CD4-positive, alpha-beta T cell treated with Interleukin-2 at 100 ng/mL for 4 hours (primary cell): ENCODE measurements at regions not wholly inside any gene's neighbourhood (a gene's known extent, or its start where the extent isn't known, plus 50 kb on each side); places are given as distances from the start of the nearest gene placed in this dataset.
"Not testable (repeated sequence)": the region's sequence is repeated elsewhere in the genome, so short reads cannot be mapped to it uniquely, and the experiment has no call there.

Experiments used
- DNase-seq: peaks from one replicate; pipeline ENCODE4 v3.0.0-alpha.2; 2020; ENCODE audit warnings: low spot score

DNA sequence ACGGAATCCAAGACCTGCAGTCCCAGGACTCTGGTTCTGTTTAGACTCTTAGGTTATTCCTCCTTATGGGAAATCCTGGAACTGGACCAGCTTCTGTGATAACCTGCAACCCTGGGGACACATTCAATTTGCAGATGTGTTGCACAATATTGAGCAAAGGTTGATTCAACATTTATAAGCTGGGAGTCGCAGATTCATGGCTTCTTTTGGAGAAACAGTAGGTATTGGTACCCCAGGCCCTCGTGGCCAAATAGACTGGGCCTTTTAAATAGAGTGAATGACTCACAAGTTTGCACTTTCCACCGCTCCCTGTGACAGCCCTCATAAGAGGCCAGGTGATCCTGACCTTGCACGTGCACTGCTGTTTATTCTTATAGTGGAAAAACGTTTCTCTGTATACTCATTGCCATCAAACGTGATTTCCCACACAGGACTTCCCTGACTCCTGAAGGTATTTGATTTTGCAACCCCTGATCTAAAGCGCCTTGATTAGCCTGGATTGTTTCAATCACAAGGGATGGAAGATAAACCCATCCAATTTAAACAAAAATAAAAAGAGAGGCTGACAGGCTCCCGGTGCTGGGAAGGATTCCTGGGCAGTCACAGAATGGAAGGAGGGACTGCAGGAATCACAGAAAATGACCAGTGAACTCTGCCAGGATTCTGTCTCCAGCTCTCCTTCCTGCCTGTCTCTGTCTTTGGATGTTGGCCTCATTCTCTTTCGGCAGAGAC lies 98.0 kb downstream of the VCPKMT start:
- no peak for DNase-seq

DNA sequence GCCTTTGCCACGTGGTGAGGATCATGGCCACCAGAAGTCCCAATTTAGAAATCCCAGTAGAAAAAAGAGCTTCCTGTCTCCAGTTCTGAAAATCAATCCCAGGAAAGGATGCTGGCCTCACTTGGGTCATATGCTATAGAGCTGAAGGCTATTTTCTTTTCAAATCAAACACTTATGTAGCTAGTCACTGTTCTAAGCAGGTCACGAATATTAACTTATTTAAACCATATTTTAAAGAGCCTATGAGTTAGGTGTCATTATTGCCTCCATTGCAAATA lies 97.5 kb downstream of the VCPKMT start:
- DNase-seq, result no peak

DNA sequence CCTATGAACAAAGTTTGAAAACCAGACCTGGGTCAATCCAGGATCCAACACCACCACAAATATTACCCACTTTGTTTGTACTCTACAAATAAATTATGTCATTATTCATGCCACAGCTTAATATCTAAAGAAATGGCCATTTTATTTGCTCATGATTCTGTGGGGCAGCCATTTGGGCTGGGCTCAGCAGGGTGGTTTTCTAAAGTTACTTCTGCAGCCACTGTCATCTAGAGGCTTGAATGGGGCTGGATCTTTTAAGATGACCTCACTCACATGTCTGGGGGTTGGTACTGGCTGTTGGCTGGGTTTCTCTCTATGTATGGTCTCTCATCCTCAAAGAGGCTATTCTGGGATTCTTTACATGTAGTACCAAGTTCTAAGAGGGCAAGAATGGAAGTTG lies 96.2 kb downstream of the VCPKMT start:
- DNase-seq, result no peak

DNA sequence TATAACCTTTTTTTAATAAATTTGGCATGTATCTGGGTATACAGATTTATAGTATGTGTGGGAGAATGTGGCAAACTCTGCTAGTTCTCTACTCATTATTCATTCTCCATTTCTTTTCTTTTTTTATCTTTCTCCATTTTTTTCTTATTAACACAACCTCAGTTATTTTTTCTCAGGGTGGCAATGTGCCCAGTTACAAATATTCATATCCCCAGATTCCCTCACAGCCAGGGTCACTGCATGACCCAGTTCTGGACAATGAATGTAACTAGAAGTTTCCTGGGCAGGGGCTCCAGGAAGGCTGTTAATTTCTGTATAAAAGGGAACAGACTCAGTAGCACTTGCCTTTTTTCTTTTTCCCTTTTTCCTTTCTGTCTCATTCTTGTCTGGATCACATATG lies 95.6 kb downstream of the VCPKMT start:
- no peak for DNase-seq

DNA sequence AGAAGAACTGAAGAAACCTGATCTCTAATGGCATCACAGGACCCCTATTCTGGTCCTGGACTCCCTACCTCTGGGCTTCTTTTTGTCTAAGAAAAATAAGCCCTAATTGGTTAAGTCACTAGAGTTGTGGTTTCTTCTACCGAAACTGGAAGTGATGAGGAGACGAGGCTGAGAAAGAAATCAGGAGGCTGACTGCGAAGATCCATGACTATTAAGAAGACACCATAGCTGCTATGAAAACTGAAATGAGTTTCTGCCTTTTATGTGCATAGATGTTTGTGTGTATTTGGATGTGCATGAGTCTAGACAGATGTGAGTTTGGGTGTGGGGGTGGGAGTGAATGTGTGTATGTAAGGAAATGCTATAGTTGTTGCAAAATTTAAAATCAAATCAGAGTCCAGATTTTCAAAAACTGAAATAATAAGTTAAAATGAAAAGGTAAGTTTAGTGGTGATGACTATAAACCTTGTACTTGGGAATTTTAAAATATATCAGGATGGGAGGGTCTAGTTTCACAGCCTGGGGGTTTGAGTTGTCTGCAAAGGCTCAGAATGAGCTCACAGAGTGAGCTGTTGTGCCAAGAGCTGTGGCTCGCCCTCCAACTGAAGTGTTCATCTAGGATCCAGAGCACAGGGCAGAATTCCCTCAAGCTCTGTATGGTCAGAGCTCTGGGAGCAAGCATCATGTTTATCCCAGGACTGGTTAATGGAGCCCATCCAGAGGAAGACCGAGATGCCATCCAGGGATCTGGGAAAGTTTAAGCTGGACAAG lies 94.9 kb downstream of the VCPKMT start:
- DNase-seq, result peak; percentile 32

DNA sequence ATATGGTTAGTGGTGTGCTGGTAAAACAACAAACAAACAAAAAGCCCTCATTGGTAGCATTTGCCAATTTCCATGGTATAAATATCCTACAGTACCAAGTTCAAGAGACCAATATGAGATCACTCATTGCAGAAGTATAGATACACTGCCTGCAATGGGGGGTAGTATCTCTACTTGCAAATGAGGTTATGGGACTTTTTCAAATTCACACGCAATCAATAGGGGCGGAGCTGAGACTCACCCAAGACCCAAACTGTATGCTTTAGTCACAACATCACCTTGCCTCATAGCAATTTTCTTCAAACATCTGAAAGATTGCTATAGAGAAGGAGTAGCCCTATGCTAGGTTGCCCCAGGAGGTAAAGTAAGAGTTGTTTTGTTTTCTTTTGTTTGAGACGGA lies 93.7 kb downstream of the VCPKMT start:
- DNase-seq, result no peak

DNA sequence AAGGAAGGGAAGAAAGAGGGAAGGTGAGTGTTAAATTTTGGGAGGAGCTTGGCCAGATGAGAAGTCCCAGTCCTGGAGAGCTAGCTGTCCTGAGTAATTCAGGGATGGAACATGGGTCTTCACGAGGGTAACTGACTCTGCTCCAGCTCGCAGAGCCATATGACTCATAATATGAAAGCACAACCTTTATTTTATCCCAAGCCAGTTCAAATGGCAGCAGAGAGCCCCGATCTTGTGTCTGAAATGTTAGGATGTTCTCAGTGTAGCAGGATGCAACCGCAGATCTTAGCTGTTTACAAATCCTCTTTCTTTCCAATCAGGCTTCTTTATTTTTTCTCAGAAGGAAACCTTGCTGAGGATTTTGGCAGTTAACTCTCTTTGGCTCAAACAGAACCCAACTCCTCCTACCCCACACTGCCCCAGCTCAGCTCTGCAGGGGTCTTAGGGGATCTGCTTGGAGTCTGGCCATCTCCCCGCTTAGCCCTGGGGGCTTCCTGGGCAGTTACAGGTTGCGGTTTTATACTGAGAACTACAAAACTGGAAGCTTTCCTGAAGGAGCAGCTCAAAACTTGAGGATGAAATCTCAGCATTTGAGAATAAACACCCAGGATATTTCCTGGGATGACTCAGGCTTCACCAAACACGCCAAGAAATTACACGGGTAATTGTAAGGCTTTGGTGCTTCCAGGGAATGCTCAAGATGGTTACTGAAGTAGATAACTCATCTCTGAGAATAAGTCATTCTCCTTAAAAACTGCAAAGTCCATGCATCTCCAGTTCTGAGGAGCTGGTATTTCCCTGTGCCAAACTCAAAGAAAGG lies 92.5 kb downstream of the VCPKMT start:
- DNase-seq, result no peak

DNA sequence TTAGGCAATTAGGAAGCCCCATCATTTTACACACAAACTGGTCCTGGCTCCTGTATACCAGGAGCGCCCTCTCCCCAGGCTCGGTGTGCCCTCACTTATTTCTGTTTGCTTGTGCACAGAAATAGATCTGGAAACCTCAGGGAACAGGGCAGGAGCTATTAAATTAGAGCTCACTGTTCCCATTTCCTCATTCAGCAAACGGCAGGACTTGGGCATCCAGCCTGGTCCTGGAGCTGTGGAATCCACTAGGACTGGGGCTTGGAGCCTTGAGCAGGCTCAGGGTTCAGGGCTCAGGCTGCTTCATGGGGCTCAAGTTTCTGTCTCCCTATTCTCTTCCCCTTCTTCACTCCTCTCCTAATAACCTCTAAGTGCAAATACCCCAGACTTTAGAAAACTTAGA lies 91.3 kb downstream of the VCPKMT start:
- no peak for DNase-seq

DNA sequence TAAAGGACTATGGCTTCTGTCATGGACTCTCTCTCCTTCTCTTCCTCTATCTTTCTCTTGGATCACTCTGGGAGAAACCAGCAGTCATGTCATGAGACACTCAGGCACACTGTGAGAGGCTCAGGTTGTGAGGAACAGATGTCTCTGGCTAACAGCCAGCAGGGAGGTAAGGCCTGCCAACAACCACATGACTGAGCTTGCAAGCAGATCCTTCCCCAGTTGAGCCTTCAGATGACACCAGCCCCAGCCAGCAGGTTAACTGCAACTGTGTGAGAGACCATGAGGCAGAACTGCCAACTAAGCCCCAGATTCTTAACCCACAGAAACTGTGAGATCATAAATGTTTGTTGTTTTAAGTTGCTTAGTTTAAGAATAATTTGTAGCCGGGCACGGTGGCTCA lies 90.6 kb downstream of the VCPKMT start:
- DNase-seq, result no peak

DNA sequence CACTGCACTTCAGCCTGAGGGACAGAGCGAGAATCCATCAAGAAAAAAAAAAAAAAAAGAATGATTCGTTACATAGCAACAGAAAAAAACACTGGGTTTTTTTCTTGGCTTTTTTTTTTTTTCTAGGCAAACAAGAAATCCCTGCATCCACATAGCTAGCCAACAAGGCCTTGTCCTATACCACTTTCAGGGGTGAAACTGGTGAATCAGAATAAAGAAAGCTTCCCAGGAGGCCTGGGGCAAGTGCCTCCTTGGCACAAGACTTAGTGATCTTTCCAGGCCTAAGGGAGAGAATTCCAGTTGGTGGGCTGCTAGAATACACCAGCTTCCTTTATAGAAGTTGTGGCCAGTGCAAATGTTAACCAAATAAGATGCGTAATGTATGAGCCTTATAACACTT lies 90.0 kb downstream of the VCPKMT start:
- DNase-seq, result no peak

DNA sequence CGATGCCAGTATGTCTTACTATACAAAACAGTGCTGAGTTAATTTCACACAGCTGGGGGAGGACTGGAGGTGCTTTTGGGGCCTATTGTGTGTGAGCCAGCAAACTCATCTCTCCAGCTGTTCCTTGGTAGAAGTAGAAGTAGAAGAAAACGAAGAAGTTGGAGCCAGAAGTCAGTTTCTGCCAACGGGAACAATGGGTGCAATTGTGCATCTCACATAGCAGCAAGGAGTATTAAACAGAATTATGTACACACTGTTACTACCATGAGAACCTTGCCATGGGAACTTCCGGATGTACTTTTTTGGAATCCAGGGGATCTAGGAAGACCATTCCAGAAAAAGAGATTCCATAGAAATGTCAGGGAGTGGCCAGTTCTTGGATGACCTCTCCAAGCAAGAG lies 88.6 kb downstream of the VCPKMT start:
- no peak for DNase-seq

DNA sequence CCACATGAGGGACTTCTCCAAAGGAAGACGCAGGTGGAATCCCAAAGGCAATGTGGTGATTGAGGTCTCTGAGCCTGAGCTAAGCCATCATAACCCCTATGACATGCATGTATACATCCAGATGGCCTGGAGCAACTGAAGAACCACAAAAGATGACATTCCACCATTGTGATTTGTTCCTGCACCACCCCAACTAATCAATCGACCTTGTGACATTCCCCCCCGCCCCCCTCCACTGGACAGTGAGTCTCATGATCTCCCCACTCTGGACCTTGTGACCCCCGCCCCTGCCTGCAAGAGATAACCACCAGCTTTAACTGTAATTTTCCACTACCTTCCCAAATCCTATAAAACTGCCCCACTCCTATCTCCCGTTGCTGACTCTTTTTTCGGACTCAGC lies 87.9 kb downstream of the VCPKMT start:
- DNase-seq, result no peak

DNA sequence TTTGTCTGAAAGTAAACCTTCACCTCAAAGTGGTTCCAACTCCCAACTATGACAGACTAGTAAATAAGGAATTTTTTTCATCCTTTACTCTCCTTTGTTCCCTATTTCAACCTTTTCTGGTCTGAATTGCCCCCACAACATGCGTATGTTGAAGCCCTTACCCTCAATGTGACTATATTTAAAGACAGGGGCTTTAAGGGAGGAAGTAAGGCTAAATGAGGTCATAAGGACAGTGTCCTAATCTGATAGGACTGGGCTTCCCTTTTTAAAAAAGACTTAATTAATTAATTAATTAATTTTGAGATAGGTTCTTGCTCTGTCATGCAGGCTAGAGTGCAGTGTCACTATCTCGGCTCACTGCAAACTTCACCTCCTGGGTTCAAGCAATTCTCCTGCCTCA lies 86.3 kb downstream of the VCPKMT start:
- DNase-seq, result no peak

DNA sequence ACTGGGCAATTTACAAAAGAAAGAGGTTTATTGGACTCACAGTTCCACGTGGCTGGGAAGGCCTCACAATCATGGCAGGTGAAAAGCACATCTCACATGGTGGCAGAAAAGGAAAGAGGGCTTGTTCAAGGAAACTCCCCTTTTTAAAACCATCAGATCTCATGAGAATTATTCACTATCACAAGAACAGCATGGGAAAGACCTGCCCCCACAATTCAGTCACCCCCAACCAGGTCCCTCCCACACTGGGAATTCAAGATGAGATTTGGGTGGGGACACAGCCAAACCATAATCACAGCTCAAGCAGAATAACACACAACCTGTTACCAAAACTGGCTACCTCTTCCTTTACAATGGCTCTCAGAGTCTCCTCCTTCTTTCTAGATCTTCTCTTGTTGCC lies 85.5 kb downstream of the VCPKMT start:
- not testable (repeated sequence) for DNase-seq

DNA sequence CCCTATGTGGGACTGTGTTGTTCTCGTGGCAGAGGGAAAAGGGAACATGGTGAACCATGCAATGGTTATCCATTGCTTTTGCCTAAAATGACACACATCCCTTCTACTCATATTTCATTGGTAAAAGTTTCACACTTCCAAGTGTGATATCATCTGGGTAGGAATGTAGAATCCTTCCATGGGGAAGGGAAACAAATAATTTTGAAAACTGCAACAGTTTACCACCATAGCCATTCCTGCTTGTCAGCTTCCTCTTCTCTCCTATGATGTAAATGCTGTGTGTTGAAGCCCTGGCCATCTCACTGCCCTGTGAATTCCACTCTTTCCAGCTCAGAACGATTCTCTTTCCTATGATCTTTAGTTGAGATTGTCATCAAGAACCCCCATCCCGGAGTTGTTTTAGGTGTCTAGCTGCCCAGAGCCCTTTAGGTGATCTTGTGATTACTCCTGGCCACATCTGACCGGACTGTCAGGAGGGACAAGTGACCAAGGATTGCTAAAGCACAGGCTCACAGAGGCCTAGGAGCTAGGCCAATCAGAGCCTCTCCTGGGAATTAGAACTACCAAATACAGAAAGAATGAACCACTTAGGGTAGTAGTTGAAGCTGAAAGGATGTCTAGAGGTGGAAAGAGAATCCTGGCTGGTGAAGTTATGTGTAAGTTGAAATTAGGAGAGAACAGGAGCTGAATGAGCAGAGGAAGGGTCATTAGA lies 84.6 kb downstream of the VCPKMT start:
- DNase-seq, result no peak

DNA sequence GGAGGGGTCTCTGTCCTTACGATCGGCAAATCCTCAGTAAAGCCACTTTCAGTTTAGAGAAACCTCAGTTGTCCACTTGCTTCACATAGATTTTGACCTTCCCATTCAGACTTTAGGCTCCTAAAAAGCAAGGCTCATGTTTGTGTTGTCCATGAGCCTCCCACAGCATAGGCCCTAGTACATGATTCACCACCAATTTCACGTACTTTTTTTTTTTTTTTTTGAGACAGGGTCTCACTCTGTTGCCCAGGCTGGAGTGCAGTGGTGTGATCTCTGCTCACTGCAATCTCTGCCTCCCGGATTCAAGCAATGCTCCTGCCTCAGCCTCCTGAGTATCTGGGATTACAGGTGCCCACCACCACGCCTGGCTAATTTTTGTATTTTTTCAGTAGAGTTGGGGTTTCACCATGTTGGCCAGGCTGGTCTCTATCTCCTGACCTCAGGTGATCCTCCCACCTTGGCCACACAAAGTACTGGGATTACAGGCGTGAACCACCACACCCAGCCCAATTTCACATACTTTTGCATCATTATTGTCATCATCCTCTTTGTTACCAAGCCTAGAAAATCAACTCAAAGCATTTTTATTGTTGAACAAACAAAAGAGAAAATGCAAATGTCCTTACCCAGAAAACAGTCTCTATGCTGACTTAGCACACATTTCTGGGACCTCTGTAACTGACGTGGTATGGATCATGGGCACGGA lies 83.8 kb downstream of the VCPKMT start:
- DNase-seq, result not testable (repeated sequence)

DNA sequence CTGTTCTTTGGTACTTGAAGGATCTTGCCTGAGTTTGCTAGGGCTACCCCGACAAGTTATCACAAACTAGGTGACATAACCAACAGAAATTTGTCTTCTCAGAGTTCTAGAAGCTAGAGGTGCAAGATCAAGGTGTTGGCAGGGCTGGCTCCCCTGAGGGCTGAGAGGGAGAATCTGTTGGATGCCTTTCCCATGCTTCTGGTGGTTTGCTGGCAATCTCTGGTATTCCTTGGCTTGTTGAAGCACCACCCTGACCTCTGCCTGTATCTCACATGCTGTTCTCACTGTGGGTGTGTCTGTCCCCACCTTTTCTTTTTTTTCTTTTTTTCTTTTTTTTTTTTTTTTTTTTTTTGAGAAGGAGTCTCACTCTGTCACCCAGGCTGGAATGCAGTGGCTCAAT lies 81.2 kb downstream of the VCPKMT start:
- DNase-seq, result no peak

DNA sequence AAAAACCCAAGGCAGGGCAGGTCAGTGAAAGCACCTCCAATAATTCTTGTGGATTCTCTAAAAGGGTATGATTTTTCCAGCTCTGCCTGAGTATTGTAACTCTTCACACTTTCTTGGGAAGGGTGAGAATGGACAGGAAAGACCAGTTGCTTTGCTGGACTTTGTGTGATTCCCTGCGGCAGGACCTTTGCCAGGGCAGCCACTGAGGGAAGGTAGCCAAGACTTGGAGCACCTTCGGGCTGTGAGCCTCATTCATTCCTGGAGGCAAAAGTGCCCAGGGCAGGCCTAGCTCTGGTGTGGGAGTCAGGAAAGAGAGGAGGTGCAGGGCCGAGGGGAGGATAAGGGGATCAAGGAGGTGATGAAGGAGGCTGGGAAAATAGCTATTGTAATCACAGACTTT lies 80.2 kb downstream of the VCPKMT start:
- DNase-seq, result no peak

DNA sequence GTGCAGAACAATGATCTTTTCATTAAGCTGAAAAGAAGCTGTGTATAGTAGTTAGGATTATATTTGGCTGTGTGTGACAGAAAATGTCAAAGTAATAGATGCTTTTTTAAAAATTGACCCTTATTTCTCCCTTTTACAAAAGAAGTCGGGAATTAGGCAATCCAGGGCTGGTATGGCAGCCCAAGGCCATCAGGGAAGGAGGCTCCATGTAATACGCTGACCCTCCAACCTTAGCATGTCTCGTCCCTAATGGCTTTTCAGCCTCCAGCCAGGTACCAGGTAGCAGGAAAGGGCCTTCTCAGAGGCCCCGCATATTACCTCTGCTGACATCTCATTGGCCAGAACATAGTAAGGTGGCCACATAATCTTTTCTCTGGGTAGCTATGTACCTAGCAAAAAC lies 79.7 kb downstream of the VCPKMT start:
- no peak for DNase-seq

DNA sequence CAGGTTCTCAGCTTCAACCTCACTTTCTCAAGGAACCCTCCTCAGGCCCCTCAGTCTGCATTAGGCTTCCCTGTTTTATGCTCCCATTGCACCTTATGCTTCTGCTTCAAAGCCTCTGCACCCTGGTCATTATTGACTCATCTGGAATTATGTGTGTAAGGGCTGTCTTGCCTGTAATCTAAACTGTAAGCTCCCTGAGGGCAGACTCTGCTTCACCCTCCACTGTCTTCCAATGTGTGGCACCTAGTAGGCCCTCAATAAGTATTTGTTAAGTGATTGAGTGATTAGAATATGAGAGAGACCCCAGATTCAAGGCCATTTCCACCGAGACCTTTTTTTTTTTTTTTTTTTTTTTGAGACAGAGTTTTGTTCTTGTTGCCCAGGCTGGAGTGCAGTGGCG lies 79.1 kb downstream of the VCPKMT start:
- no peak for DNase-seq

DNA sequence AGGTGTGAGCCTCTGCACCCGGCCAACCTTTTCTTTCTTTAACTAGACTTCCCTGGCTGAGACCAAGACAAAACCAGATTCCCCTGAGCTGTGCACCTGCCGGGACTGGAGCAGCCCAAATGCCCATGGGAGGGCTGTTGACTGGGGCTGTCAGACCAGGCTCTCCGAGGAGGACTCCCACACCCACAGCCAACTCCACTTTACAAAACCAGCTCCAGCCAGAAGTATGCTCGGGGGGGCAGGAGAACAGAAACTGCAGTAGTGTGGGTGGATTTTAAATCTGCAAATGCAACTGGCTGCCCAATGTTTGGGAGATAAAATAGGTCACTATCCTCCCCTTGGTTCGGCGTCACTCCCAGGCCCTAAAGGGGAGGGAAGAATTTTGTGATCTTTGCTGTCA lies 78.5 kb downstream of the VCPKMT start:
- DNase-seq, result no peak
